Dendritic cell treated with granulocyte-macrophage colony-stimulating factor and Interleukin-4, amounts not matched to agents 40 ng/mL and 50 ng/mL, for 4 days (primary cell): ENCODE measurements at regions not wholly inside any gene's neighbourhood (a gene's known extent, or its start where the extent isn't known, plus 50 kb on each side); places are given as distances from the start of the nearest gene placed in this dataset.
"Not testable (repeated sequence)": the region's sequence is repeated elsewhere in the genome, so short reads cannot be mapped to it uniquely, and the experiment has no call there.

Source experiments
- H3K27ac Mint-ChIP-seq: one replicate; pipeline ENCODE4 v1.8.0; 2022; ENCODE audit warnings: mild to moderate bottlenecking, mixed read lengths
- H3K27me3 Mint-ChIP-seq: one replicate; pipeline ENCODE4 v1.8.0; 2022; ENCODE audit warnings: mild to moderate bottlenecking, mixed read lengths
- H3K36me3 Mint-ChIP-seq: one replicate; pipeline ENCODE4 v1.8.0; 2022; ENCODE audit warnings: low read depth, mixed read lengths
- H3K4me1 Mint-ChIP-seq: one replicate; pipeline ENCODE4 v1.8.0; 2022; ENCODE audit warnings: low read depth, mixed read lengths
- H3K4me3 Mint-ChIP-seq: one replicate; pipeline ENCODE4 v1.8.0; 2022; ENCODE audit warnings: mild to moderate bottlenecking, moderate library complexity, mixed read lengths
- H3K9me3 Mint-ChIP-seq: one replicate; pipeline ENCODE4 v1.8.0; 2022; ENCODE audit warnings: mixed read lengths
- intact Hi-C: fragments of 100-400 bp; cut with micrococcal nuclease; formaldehyde crosslinking; loops from one replicate; pipeline ENCODE4 v1.15.0; 2022

- H3K4me3 Mint-ChIP-seq, H3K27ac Mint-ChIP-seq, H3K27me3 Mint-ChIP-seq, intact Hi-C loops, H3K36me3 Mint-ChIP-seq, H3K4me1 Mint-ChIP-seq: not testable (repeated sequence)
- H3K9me3 Mint-ChIP-seq: peaks cover 30% of the 10 kb centered on the region
These were observed 246.3 kb downstream of the IL15 start for GRCh38 chr4:141882650-141883049.

- H3K4me3 Mint-ChIP-seq: no peak overlapping the region
- no peaks in the 10 kb centered on the region for H3K36me3 Mint-ChIP-seq
- no peaks in the 10 kb centered on the region for H3K4me1 Mint-ChIP-seq
- H3K9me3 Mint-ChIP-seq: peaks cover 38% of the 10 kb centered on the region
- H3K27me3 Mint-ChIP-seq: no peaks in the 10 kb centered on the region
- H3K27ac Mint-ChIP-seq: no peak overlapping the region
- intact Hi-C loops: no loop called here
These were observed 247.7 kb downstream of the IL15 start for GRCh38 chr4:141884070-141884469.

DNA sequence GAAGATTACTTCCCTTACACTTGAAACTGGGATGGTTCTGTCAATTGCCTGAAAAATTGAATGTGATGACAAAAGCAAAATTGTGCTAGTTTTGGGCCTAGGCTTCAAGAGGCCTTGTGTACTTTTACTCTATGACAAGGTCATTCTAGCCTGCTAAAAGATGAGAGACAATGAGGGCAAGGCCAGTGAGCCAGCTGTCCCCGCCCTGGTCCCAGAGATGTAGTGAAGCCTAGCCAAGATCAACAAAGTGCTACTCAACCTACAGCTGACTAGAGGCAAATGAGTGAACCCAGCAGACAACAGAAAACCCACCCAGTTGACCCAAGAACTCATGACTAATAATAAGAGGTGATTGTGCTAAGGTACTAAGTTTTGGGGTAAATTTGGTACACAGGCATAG lies 248.7 kb downstream of the IL15 start:
- H3K4me3 Mint-ChIP-seq: no peak overlapping the region
- H3K27ac Mint-ChIP-seq: no peak overlapping the region
- H3K27me3 Mint-ChIP-seq: no peaks in the 10 kb centered on the region
- intact Hi-C loops: no loop called here
- H3K36me3 Mint-ChIP-seq: no peaks in the 10 kb centered on the region
- peaks cover 38% of the 10 kb centered on the region for H3K9me3 Mint-ChIP-seq
- no peaks in the 10 kb centered on the region for H3K4me1 Mint-ChIP-seq

DNA sequence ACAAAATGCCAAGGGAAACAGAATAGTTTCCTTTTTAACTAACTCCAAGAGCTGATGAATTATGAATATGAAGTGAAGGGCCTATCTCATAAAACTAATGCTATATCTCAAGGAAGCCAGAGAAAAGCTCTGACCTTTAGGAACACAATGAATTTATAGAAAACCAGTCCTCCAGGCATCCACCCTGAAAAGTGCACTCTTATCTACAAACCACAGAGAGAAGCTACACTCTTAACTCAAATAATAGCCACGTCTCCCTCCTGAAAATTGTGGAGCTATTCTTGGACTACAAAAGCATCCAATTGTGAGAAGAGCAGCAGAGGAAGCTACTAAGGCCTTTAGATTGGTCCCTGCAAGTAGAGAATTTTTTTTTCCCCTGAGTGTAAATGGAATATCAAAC lies 253.9 kb downstream of the IL15 start:
- H3K9me3 Mint-ChIP-seq: peaks cover 28% of the 10 kb centered on the region
- no peaks in the 10 kb centered on the region for H3K27me3 Mint-ChIP-seq
- no peak overlapping the region for H3K27ac Mint-ChIP-seq
- no peaks in the 10 kb centered on the region for H3K4me1 Mint-ChIP-seq
- no peaks in the 10 kb centered on the region for H3K36me3 Mint-ChIP-seq
- H3K4me3 Mint-ChIP-seq: no peak overlapping the region
- intact Hi-C loops: no loop called here

GRCh38 chr4:141891260-141892120 lies 255.1 kb downstream of the IL15 start:
- intact Hi-C loops: no loop called here
- Mint-ChIP-seq H3K27ac (no peak overlapping the region), H3K4me1 (no peaks in the 10 kb centered on the region), H3K9me3 (peaks cover 15% of the 10 kb centered on the region), H3K4me3 (no peak overlapping the region), H3K36me3 (no peaks in the 10 kb centered on the region), H3K27me3 (no peaks in the 10 kb centered on the region)

GRCh38 chr4:141896687-141897086 lies 260.3 kb downstream of the IL15 start:
- H3K4me1 Mint-ChIP-seq: no peaks in the 10 kb centered on the region
- no peak overlapping the region for H3K27ac Mint-ChIP-seq
- intact Hi-C loops: no loop called here
- H3K4me3 Mint-ChIP-seq: no peak overlapping the region
- H3K36me3 Mint-ChIP-seq: no peaks in the 10 kb centered on the region
- H3K9me3 Mint-ChIP-seq: no peaks in the 10 kb centered on the region
- no peaks in the 10 kb centered on the region for H3K27me3 Mint-ChIP-seq

GRCh38 chr4:141898346-141898745 lies 262.0 kb downstream of the IL15 start:
- intact Hi-C loops: no loop called here
- Mint-ChIP-seq H3K4me3 (no peak overlapping the region), H3K9me3 (no peaks in the 10 kb centered on the region), H3K36me3 (no peaks in the 10 kb centered on the region), H3K4me1 (no peaks in the 10 kb centered on the region), H3K27me3 (no peaks in the 10 kb centered on the region), H3K27ac (no peak overlapping the region)

DNA sequence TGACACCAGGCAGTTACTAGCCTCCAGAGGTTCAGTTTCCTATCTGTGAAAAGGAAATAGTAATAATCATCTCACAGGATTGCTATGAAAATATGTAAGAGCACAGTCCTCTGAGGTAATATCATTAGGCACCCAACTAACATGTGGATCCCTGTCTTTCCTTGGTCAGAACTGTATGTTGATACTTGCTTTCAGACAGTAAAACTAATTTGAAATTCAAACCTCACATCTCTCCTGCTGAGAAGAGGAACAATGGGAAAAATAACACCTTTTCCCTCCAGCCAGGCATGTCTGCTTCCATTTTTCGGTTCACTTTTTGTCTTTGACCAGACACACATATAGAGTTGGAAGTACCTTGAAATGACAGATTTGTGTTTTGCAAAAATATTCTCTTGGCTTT lies 262.7 kb downstream of the IL15 start:
- Mint-ChIP-seq H3K27ac (no peak overlapping the region), H3K27me3 (no peaks in the 10 kb centered on the region), H3K4me3 (no peak overlapping the region), H3K36me3 (no peaks in the 10 kb centered on the region), H3K9me3 (no peaks in the 10 kb centered on the region), H3K4me1 (no peaks in the 10 kb centered on the region)
- intact Hi-C loops: no loop called here

GRCh38 chr4:141899541-141899940 lies 263.2 kb downstream of the IL15 start:
- no peak overlapping the region for H3K4me3 Mint-ChIP-seq
- H3K27me3 Mint-ChIP-seq: no peaks in the 10 kb centered on the region
- no peaks in the 10 kb centered on the region for H3K9me3 Mint-ChIP-seq
- intact Hi-C loops: no loop called here
- no peaks in the 10 kb centered on the region for H3K36me3 Mint-ChIP-seq
- H3K27ac Mint-ChIP-seq: no peak overlapping the region
- H3K4me1 Mint-ChIP-seq: no peaks in the 10 kb centered on the region

- intact Hi-C loops: no loop called here
- no peaks in the 10 kb centered on the region for H3K9me3 Mint-ChIP-seq
- no peaks in the 10 kb centered on the region for H3K4me1 Mint-ChIP-seq
- H3K27me3 Mint-ChIP-seq: no peaks in the 10 kb centered on the region
- no peak overlapping the region for H3K4me3 Mint-ChIP-seq
- no peak overlapping the region for H3K27ac Mint-ChIP-seq
- H3K36me3 Mint-ChIP-seq: no peaks in the 10 kb centered on the region
These were observed 264.5 kb downstream of the IL15 start for GRCh38 chr4:141900856-141901255.

- Mint-ChIP-seq H3K27me3 (no peaks in the 10 kb centered on the region), H3K9me3 (no peaks in the 10 kb centered on the region), H3K36me3 (no peaks in the 10 kb centered on the region), H3K4me3 (no peak overlapping the region), H3K4me1 (no peaks in the 10 kb centered on the region), H3K27ac (no peak overlapping the region)
- intact Hi-C loops: no loop called here
These were observed 269.4 kb downstream of the IL15 start for GRCh38 chr4:141905751-141906150.

DNA sequence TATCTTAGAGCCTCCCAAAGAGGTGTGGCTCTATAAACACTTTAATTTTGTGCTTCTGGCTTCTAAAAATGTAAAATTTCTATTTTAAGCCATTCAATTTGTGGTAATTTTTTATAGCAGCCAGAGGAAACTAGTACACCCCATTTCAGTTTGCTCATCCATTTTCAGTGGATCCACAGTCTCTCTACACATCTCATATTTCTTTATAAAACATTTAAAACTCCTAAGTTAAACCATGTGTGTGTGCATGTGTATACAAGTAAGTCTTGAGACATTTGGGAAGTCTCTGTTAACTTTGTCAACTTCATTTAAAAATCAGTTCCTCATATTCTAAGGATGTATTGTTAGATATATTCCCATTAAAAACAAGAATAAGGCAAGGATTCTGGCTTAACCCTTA lies 273.2 kb downstream of the IL15 start:
- H3K27me3 Mint-ChIP-seq: no peaks in the 10 kb centered on the region
- no peaks in the 10 kb centered on the region for H3K9me3 Mint-ChIP-seq
- intact Hi-C loops: no loop called here
- H3K4me3 Mint-ChIP-seq: no peak overlapping the region
- no peaks in the 10 kb centered on the region for H3K4me1 Mint-ChIP-seq
- no peaks in the 10 kb centered on the region for H3K36me3 Mint-ChIP-seq
- no peak overlapping the region for H3K27ac Mint-ChIP-seq

- Mint-ChIP-seq H3K4me1 (no peaks in the 10 kb centered on the region), H3K36me3 (no peaks in the 10 kb centered on the region), H3K27ac (no peak overlapping the region), H3K27me3 (no peaks in the 10 kb centered on the region), H3K9me3 (no peaks in the 10 kb centered on the region), H3K4me3 (no peak overlapping the region)
- intact Hi-C loops: no loop called here
These were observed 276.4 kb downstream of the IL15 start for GRCh38 chr4:141912831-141913230.

DNA sequence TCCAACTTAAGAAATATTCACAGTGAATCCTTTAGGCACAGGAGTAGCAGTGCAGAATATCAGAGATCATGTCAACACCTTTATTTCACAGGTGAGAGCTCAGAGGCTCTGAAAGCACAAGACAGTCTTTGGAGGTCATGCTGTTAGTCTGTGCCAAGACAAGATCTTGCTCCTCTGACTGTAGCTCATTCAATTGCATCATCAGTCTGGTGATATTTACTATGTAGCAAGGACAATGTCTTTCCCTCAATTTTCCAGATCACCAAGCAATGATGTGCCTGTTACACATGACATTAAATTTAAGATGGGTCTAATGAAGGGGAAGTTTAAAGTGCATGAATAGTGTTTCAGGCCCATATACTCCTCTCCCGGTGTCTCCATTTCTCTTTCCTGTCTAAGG lies 277.5 kb downstream of the IL15 start:
- intact Hi-C loops: no loop called here
- no peak overlapping the region for H3K27ac Mint-ChIP-seq
- H3K36me3 Mint-ChIP-seq: no peaks in the 10 kb centered on the region
- no peaks in the 10 kb centered on the region for H3K9me3 Mint-ChIP-seq
- no peaks in the 10 kb centered on the region for H3K27me3 Mint-ChIP-seq
- H3K4me3 Mint-ChIP-seq: no peak overlapping the region
- H3K4me1 Mint-ChIP-seq: no peaks in the 10 kb centered on the region

DNA sequence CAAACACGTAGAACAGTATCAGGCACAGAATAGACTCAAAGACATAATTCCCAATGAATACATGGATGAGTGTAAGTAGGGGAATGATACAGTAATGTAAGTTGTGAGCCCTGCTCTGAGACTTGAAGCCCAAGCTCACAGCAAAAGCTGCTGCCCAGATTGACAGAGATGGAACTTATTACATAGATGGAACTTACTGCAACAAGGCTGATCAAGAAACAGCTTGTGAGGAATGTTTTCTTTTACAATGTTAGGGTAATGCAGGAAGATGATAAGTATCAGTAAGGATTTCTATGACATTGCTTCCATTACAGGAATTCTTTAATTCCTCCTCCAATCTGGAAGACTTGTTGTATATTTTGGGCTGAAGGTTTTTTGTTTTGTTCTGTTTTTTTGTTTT lies 278.4 kb downstream of the IL15 start:
- no peak overlapping the region for H3K27ac Mint-ChIP-seq
- H3K9me3 Mint-ChIP-seq: no peaks in the 10 kb centered on the region
- intact Hi-C loops: no loop called here
- H3K27me3 Mint-ChIP-seq: no peaks in the 10 kb centered on the region
- no peak overlapping the region for H3K4me3 Mint-ChIP-seq
- no peaks in the 10 kb centered on the region for H3K36me3 Mint-ChIP-seq
- no peaks in the 10 kb centered on the region for H3K4me1 Mint-ChIP-seq
